Testis (tissue), 2 donors: ENCODE measurements at regions not wholly inside any gene's neighbourhood (a gene's known extent, or its start where the extent isn't known, plus 50 kb on each side); places are given as distances from the start of the nearest gene placed in this dataset.

ENCODE experiments used
- POLR2A ChIP-seq: fragments of 450-650 bp; IDR thresholded peaks from one replicate; pipeline ENCODE4 v1.6.1; 2017; ENCODE audit warnings: antibody characterized with exemption, mild to moderate bottlenecking, moderate library complexity
- TF ChIP-seq, protein P1 (sequence below), 3 experiments: fragments of 450-650 bp in 2 of 3; fragments of 200-600 bp in 1 of 3; sonication (generic) in 1 of 3; IDR thresholded peaks; one replicate each; pipeline ENCODE4 v1.5.1; 2016 to 2019; ENCODE audit warnings: antibody characterized with exemption in 3 of 3, mild to moderate bottlenecking in 2 of 3, moderate library complexity in 1 of 3

DNA sequence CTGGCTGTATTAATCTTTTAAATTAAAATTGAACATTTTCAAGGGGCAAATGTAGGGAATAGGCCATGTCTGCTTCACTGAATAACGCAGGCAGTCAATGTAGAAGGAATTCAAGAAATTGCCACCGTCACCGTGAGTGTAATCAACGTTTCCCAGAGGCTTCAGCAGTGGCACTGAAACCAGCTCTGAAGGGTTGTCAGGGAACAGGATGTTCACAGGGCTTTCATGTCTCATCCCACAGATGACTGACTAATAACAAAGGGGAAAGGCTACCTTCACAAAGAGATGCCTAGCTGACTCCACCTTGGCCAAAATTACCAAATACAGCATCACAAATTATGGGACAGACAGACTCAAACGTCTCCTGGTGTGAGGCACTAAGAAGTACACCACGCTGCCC, 70.4 kb upstream of the SIMC1 start:
- TF ChIP-seq, protein P1, sequence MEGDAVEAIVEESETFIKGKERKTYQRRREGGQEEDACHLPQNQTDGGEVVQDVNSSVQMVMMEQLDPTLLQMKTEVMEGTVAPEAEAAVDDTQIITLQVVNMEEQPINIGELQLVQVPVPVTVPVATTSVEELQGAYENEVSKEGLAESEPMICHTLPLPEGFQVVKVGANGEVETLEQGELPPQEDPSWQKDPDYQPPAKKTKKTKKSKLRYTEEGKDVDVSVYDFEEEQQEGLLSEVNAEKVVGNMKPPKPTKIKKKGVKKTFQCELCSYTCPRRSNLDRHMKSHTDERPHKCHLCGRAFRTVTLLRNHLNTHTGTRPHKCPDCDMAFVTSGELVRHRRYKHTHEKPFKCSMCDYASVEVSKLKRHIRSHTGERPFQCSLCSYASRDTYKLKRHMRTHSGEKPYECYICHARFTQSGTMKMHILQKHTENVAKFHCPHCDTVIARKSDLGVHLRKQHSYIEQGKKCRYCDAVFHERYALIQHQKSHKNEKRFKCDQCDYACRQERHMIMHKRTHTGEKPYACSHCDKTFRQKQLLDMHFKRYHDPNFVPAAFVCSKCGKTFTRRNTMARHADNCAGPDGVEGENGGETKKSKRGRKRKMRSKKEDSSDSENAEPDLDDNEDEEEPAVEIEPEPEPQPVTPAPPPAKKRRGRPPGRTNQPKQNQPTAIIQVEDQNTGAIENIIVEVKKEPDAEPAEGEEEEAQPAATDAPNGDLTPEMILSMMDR (IDR thresholded peaks at IDR 0.05) = no peak
- TF ChIP-seq POLR2A = no peak
